ENCODE measurements at regions not wholly inside any gene's neighbourhood (a gene's known extent, or its start where the extent isn't known, plus 50 kb on each side); places are given as distances from the start of the nearest gene placed in this dataset.

- TF ChIP-seq CTCF (IDR thresholded peaks at IDR 0.05) = no peak
- TF ChIP-seq POLR2A (IDR thresholded peaks at IDR 0.05) = no peak
Observed at GRCh38 chr7:13508586-13508985, 480.9 kb downstream of the ETV1 start.

Data from suprapubic skin (tissue), 3 donors.